Testis (tissue), 2 donors: ENCODE measurements at regions not wholly inside any gene's neighbourhood (a gene's known extent, or its start where the extent isn't known, plus 50 kb on each side); places are given as distances from the start of the nearest gene placed in this dataset.
"Not testable (repeated sequence)": the region's sequence is repeated elsewhere in the genome, so short reads cannot be mapped to it uniquely, and the experiment has no call there.

Experiments
- DNase-seq: peaks from one replicate; pipeline ENCODE4 v3.0.0-alpha.2; 2019
- H3K27ac ChIP-seq, 2 donors: fragments of 200-600 bp; sonication (generic); one replicate each; pipeline ENCODE4 v1.5.1; 2019
- H3K27me3 ChIP-seq: fragments of 200-600 bp; sonication (generic); one replicate; pipeline ENCODE4 v1.5.1; 2019
- H3K36me3 ChIP-seq: fragments of 200-600 bp; sonication (generic); one replicate; pipeline ENCODE4 v1.5.1; 2017; ENCODE audit warnings: low read depth; ENCODE audit errors: missing control alignments
- H3K4me1 ChIP-seq: fragments of 200-600 bp; sonication (generic); one replicate; pipeline ENCODE4 v1.5.1; 2019
- H3K4me3 ChIP-seq, 2 donors: fragments of 200-600 bp; sonication (generic); one replicate each; pipeline ENCODE4 v1.5.1; 2017 to 2019
- H3K9me3 ChIP-seq: fragments of 200-600 bp; sonication (generic); one replicate; pipeline ENCODE4 v1.5.1; 2017
- POLR2A ChIP-seq: fragments of 450-650 bp; IDR thresholded peaks from one replicate; pipeline ENCODE4 v1.6.1; 2017; ENCODE audit warnings: antibody characterized with exemption, mild to moderate bottlenecking, moderate library complexity
- WGBS, 2 donors: methylation state at CpG; one replicate each; pipeline ENCODE4 v1.1.5; 2018; 5-methylcytosine and 5-hydroxymethylcytosine counted together
- intact Hi-C: fragments of 100-400 bp; cut with DNase I; formaldehyde crosslinking; loops from one replicate; pipeline ENCODE4 v1.15.1; 2023; ENCODE audit warnings: low total_unique reads
- TF ChIP-seq, protein P1 (sequence below), 3 experiments: fragments of 450-650 bp in 2 of 3; fragments of 200-600 bp in 1 of 3; sonication (generic) in 1 of 3; IDR thresholded peaks; one replicate each; pipeline ENCODE4 v1.5.1; 2016 to 2019; ENCODE audit warnings: antibody characterized with exemption in 3 of 3, mild to moderate bottlenecking in 2 of 3, moderate library complexity in 1 of 3

DNA sequence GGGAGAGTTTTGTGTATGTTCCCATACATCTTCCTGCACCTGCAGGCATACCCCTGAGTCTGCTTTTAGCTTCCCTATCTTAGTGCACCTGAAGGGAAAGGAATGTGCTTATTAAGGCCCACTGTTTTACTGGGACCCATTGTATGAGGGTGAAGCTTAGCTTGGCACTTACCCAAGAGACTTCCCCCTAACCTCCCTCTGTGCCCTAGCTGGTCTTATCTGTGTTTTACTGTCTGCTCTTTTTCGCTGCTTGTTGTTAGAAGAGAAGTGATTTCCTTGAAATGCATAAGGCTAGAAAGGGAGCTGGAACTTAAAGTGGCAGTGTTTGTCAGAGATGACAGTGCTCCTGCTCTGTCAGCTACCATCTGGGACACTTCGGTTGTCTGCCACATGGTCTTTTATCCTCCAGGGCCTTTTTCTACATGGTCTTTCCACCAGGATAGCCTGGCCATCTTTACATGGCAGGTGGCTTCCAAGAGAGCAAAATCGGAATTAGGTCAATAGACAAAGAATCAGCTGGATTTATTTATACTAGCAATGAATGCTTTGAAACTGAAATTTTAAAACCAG is 122.5 kb upstream of the SLC44A1 start:
- Histone ChIP-seq H3K36me3 (no peaks in the 10 kb centered on the region), H3K4me1 (no peaks in the 10 kb centered on the region), H3K27me3 (no peaks in the 10 kb centered on the region), H3K9me3 (no peaks in the 10 kb centered on the region), H3K4me3 (no peak overlapping the region), H3K27ac (no peak overlapping the region)
- no peak for DNase-seq
- intact Hi-C loops = no loop called here
- 80 to 82% methylated on average over 3 of the region's 3 CpGs for WGBS, 2 donors
- no peak for TF ChIP-seq POLR2A
- TF ChIP-seq, protein P1, sequence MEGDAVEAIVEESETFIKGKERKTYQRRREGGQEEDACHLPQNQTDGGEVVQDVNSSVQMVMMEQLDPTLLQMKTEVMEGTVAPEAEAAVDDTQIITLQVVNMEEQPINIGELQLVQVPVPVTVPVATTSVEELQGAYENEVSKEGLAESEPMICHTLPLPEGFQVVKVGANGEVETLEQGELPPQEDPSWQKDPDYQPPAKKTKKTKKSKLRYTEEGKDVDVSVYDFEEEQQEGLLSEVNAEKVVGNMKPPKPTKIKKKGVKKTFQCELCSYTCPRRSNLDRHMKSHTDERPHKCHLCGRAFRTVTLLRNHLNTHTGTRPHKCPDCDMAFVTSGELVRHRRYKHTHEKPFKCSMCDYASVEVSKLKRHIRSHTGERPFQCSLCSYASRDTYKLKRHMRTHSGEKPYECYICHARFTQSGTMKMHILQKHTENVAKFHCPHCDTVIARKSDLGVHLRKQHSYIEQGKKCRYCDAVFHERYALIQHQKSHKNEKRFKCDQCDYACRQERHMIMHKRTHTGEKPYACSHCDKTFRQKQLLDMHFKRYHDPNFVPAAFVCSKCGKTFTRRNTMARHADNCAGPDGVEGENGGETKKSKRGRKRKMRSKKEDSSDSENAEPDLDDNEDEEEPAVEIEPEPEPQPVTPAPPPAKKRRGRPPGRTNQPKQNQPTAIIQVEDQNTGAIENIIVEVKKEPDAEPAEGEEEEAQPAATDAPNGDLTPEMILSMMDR (IDR thresholded peaks at IDR 0.05) = no peak

DNA sequence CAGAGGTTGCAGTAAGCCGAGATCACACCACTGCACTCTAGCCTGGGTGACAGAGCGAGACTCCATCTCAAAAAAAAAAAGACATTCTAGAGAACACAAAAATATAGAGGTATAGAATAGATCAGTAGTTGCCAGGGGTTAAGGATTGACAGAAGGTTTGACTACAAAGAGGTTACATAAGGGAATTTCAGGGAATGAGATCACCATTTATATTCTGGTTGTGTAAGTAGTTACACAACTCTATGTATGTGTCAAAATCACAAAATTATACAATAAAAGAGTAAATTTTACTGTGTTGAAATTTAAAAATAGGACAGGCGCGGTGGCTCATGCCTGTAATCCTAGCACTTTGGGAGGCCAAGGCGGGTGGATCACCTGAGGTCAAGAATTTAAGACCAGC is 119.9 kb upstream of the SLC44A1 start:
- DNase-seq, H3K4me3 ChIP-seq, H3K4me1 ChIP-seq, H3K27me3 ChIP-seq, intact Hi-C loops, H3K9me3 ChIP-seq, H3K27ac ChIP-seq, H3K36me3 ChIP-seq: not testable (repeated sequence)
- 86 to 93% methylated on average over 5 of the region's 5 CpGs for WGBS, 2 donors

DNA sequence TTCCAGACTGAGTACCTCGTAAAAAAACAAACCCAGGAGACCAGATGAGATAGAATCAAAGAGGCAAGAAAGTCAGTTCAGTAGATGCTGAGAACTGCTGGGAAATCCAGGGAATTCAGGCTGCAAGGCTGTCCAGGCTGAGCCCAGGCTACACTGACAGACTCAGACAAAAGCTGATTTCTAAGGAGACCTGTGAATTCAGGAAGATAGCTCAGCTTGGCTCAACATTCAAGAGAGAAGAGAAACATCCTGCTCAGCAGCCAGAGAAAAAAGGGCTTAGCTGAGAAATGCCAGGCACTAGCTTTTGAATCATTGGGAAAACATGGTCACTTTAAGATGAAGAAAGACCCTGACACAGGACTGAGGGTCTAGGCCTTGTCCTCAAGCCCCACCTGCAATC is 118.2 kb upstream of the SLC44A1 start:
- no peaks in the 10 kb centered on the region for H3K4me1 ChIP-seq
- no peaks in the 10 kb centered on the region for H3K9me3 ChIP-seq
- TF ChIP-seq, protein P1 (IDR thresholded peaks at IDR 0.05) = no peak
- TF ChIP-seq POLR2A = no peak
- no peak overlapping the region for H3K27ac ChIP-seq
- H3K27me3 ChIP-seq = no peaks in the 10 kb centered on the region
- no peaks in the 10 kb centered on the region for H3K36me3 ChIP-seq
- H3K4me3 ChIP-seq = no peak overlapping the region
- WGBS, 2 donors = 83 to 92% methylated on average over 1 of the region's 1 CpG
- intact Hi-C loops = no loop called here
- DNase-seq = no peak

DNA sequence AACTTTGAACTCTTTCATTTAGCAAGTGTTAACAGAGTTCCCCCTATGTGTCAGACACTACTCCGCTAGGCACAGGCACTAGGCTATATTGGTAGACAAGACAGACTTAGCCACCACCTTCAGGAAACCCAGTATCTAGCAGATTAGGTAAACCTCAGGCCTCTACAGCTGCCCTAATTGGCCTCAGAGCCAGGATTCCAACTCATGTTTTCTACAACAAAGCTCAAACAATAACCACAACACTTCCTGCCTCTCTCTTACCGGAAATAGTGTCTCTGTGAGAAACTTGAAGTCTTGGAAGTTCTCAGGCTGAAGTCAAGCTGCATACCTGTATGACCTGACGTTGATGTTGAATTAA is 116.6 kb upstream of the SLC44A1 start:
- 64 to 79% methylated on average over 3 of the region's 3 CpGs for WGBS, 2 donors
- no peak for DNase-seq
- Histone ChIP-seq H3K4me1 (no peaks in the 10 kb centered on the region), H3K27me3 (no peaks in the 10 kb centered on the region), H3K9me3 (no peaks in the 10 kb centered on the region), H3K27ac (no peak overlapping the region), H3K36me3 (no peaks in the 10 kb centered on the region), H3K4me3 (no peak overlapping the region)
- TF ChIP-seq, protein P1 (IDR thresholded peaks at IDR 0.05) = no peak
- no peak for TF ChIP-seq POLR2A
- intact Hi-C loops = no loop called here

DNA sequence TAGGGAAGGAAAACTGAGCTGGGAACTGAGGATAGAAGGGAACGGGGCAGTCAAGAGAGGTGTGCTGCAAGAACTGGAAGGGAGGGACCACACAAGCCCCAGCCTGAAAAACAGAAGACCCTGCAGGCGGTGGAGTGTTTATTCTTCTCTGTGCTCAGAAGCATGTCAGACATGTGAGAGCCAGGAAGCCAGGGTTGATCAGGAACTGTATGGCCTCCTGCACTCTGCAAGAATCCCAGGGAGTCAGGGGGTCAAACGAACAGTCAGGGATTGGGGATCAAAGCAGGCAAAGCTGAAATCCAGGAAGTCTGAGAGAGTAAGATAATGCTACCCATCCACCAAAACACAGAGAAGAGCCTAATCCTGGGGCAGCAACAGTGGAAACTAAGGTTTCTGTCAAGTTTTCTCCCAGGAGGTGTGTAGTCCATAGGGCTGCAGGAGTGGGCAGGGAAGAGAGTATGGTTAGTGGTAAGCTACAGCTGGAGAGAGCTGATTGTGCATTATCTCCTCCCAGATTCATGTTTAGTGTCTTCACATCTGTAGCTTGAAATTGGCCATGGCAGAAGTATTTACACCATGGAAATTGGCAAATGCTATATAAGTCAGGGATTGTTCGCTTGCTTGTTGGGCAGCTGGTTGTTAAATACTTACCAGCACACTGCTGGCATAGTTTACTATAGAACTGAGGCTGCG is 115.4 kb upstream of the SLC44A1 start:
- H3K9me3 ChIP-seq = no peaks in the 10 kb centered on the region
- H3K4me1 ChIP-seq = no peaks in the 10 kb centered on the region
- no peak overlapping the region for H3K4me3 ChIP-seq
- intact Hi-C loops = no loop called here
- TF ChIP-seq, protein P1 (IDR thresholded peaks at IDR 0.05) = no peak
- TF ChIP-seq POLR2A = no peak
- no peak overlapping the region for H3K27ac ChIP-seq
- no peaks in the 10 kb centered on the region for H3K27me3 ChIP-seq
- 89 to 92% methylated on average over 5 of the region's 5 CpGs for WGBS, 2 donors
- H3K36me3 ChIP-seq = no peaks in the 10 kb centered on the region
- DNase-seq = no peak
